Chondrocyte (in vitro differentiated cells): ENCODE measurements at regions not wholly inside any gene's neighbourhood (a gene's known extent, or its start where the extent isn't known, plus 50 kb on each side); places are given as distances from the start of the nearest gene placed in this dataset.

ENCODE experiments used
- DNase-seq: peaks from one replicate; pipeline ENCODE4 v3.0.0; 2021; ENCODE audit warnings: mixed read lengths, low spot score
- H3K27ac Mint-ChIP-seq: one replicate; pipeline ENCODE4 v1.8.0; 2021; ENCODE audit warnings: mild to moderate bottlenecking, moderate library complexity, mixed read lengths; ENCODE audit not compliant: unreplicated experiment
- H3K27me3 Mint-ChIP-seq: 2 replicates; pipeline ENCODE4 v1.8.0; 2021; ENCODE audit warnings: low read depth, mixed read lengths
- H3K36me3 Mint-ChIP-seq: 2 replicates; pipeline ENCODE4 v1.8.0; 2021; ENCODE audit warnings: low read depth, mixed read lengths
- H3K4me1 Mint-ChIP-seq: 2 replicates; pipeline ENCODE4 v1.8.0; 2021; ENCODE audit warnings: low read depth, mild to moderate bottlenecking, mixed read lengths
- H3K4me3 Mint-ChIP-seq: one replicate; pipeline ENCODE4 v1.8.0; 2021; ENCODE audit warnings: mild to moderate bottlenecking, moderate library complexity, mixed read lengths; ENCODE audit not compliant: unreplicated experiment
- H3K9me3 Mint-ChIP-seq: 2 replicates; pipeline ENCODE4 v1.8.0; 2021; ENCODE audit warnings: low read depth, mixed read lengths
- CTCF ChIP-seq: fragments of 200-600 bp; sonication (generic); IDR thresholded peaks from 2 replicates; pipeline ENCODE4 v1.5.0; 2021; ENCODE audit warnings: antibody characterized with exemption, mild to moderate bottlenecking, moderate library complexity

- no peak for DNase-seq
- no peak for TF ChIP-seq CTCF
- Mint-ChIP-seq H3K4me3 (no peak overlapping the region), H3K9me3 (no peaks in the 10 kb centered on the region), H3K4me1 (no peaks in the 10 kb centered on the region), H3K27me3 (peaks cover 17% of the 10 kb centered on the region), H3K27ac (no peak overlapping the region), H3K36me3 (no peaks in the 10 kb centered on the region)
Measured at GRCh38 chr21:37987668-37988067, 71.4 kb upstream of the KCNJ6 start.

- Mint-ChIP-seq H3K9me3 (no peaks in the 10 kb centered on the region), H3K27me3 (peaks cover 18% of the 10 kb centered on the region), H3K36me3 (no peaks in the 10 kb centered on the region), H3K4me1 (peaks cover 6% of the 10 kb centered on the region), H3K27ac (no peak overlapping the region), H3K4me3 (no peak overlapping the region)
- no peak for DNase-seq
- TF ChIP-seq CTCF, result no peak
Measured at GRCh38 chr21:37993071-37993470, 76.8 kb upstream of the KCNJ6 start.

- Mint-ChIP-seq H3K4me1 (peaks cover 6% of the 10 kb centered on the region), H3K27ac (no peak overlapping the region), H3K4me3 (no peak overlapping the region), H3K9me3 (no peaks in the 10 kb centered on the region), H3K36me3 (no peaks in the 10 kb centered on the region), H3K27me3 (peaks cover 18% of the 10 kb centered on the region)
- no peak for TF ChIP-seq CTCF
- DNase-seq, result no peak
Measured at GRCh38 chr21:37994211-37994610, 78.0 kb upstream of the KCNJ6 start.

GRCh38 chr21:38012672-38013071 is 96.4 kb upstream of the KCNJ6 start:
- Mint-ChIP-seq H3K4me3 (no peak overlapping the region), H3K4me1 (no peaks in the 10 kb centered on the region), H3K36me3 (peaks cover 5% of the 10 kb centered on the region), H3K27ac (no peak overlapping the region), H3K9me3 (peaks cover 7% of the 10 kb centered on the region), H3K27me3 (peaks cover 39% of the 10 kb centered on the region)
- no peak for DNase-seq
- TF ChIP-seq CTCF, result no peak

- Mint-ChIP-seq H3K27me3 (peaks cover 38% of the 10 kb centered on the region), H3K4me1 (no peaks in the 10 kb centered on the region), H3K27ac (no peak overlapping the region), H3K9me3 (peaks cover 10% of the 10 kb centered on the region), H3K4me3 (no peak overlapping the region), H3K36me3 (peaks cover 4% of the 10 kb centered on the region)
- no peak for TF ChIP-seq CTCF
- no peak for DNase-seq
Measured at GRCh38 chr21:38013741-38014140, 97.5 kb upstream of the KCNJ6 start.
